Effector CD4-positive, alpha-beta T cell (primary cell): ENCODE measurements at regions not wholly inside any gene's neighbourhood (a gene's known extent, or its start where the extent isn't known, plus 50 kb on each side); places are given as distances from the start of the nearest gene placed in this dataset.

ENCODE experiments used
- DNase-seq: peaks from one replicate; pipeline ENCODE4 v3.0.0-alpha.2; 2020

DNA sequence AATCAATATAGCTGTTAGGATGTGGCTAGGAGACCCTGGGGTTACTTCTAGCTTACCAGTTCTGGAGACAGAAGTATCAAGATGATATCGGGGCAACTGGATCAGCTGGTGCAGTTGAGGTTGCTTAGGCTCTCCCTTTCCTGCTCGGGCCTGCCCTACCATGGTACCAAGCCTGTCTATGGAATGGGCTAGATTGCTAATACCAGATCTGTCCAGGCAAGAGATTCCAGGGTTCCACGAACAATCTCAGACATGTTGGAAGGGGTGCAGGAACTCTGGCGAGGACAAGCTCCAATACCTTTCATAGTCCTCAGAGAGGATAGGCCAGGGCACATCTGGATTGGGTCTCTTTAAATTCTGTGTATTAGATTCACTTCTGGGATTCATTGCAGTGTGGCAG, 53.8 kb downstream of the ADM start:
- DNase-seq: no peak

GRCh38 chr11:10359171-10359570, 54.3 kb downstream of the ADM start:
- DNase-seq: no peak

DNA sequence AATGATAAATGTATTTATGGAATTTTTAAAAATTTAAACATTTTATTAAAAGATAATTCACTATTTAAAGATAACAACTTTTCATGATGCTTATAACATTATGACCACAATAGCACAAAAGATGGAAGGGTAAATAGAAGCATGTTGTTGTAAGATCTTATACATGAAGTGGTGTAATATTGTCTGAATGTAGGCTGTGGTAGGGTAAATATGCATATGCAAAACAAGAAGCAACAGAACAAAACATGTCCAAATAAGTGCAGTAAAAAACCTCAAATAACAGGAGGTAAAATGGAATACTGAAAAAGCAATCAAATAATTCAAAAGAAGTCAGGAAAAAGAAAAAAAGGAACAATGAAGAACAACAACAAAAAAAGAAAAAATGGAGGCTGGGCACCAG, 56.0 kb downstream of the ADM start:
- no peak for DNase-seq

GRCh38 chr11:10365045-10365444, 60.2 kb downstream of the ADM start:
- DNase-seq: no peak

GRCh38 chr11:10366568-10367331, 61.9 kb downstream of the ADM start:
- DNase-seq: peak; percentile 6

- no peak for DNase-seq
Measured at GRCh38 chr11:10371926-10372641, 67.2 kb downstream of the ADM start.

DNA sequence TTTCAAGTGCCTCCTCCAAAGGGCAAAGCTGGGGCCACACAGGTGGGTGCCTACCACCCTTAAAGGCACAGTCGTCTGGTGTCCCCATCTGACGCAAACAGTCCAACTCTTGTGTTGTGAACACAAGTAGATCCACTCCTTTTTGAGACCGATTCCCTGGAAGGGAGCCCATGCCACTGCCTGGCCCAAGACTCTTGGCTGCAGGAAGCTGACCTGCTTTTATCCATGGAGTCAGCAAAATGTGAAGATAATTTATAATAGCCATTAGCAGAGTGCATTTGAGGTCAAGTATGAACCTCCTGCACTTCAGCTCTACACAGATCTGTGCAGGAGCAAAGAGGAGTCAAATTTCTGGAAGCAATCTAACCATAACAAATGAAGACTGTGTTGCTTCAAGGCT, 68.5 kb downstream of the ADM start:
- no peak for DNase-seq

GRCh38 chr11:10373929-10374328, 69.1 kb downstream of the ADM start:
- DNase-seq: no peak

DNA sequence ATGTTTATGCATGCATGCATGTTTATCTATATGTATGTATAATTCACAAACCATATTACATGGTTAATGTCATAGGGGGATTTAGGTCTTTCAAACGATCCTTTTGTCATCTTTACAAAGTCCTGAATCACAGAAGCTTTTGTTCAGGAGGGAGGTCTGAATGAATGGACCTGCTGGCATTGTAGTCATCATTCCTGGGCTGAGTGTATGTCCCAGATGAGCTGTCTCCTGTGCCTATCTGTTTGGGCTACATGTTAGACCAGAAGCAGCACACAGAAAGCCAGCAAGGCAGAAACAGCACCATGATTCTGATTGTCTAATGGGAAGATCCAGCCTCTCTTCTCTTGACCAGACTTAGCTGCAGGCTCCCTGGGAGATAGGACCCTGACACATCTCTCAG, 69.5 kb downstream of the ADM start:
- DNase-seq: no peak

- DNase-seq: no peak
Measured at GRCh38 chr11:10375280-10375971, 70.6 kb downstream of the ADM start.

DNA sequence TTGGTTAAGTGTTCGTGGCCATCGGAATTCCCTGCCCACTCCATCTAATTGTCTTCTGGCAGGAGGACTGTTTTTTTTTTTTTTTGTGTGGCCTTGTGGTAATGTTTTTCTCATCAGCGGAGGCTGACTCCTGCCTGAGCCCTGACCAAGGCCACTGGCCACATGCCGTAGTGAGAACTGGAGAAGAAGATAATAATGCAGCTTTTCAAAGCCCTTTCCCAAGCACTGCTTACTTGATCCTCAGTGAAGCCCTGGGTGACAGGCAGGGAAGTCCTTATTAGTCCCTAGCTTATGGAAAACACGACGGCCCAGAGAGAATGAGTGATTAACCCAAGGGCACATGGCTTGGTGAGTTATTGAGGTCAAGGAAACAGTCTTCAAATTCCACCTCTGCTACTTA, 71.2 kb downstream of the ADM start:
- DNase-seq: no peak

GRCh38 chr11:10377183-10377582, 72.3 kb downstream of the ADM start:
- no peak for DNase-seq

DNA sequence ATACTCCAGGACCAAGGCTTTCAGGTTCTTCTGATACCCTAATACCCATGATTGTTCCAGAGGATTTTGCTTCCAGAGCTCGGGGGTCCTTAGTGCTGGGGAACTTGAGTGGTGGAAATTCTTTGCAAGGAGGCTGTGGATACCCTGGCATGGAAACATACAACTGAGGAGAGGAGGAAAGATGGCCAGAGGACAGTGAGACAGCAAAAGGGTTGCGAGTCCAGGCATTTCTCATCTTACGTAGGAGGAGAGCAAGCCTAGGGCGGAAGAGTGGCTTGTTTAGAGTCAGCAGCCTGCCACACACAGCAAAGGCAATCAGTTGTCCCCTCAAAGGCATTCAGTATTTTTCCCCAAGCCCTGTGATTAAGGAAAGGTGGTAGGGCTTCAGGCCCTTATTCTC, 73.5 kb downstream of the ADM start:
- no peak for DNase-seq

GRCh38 chr11:10379022-10379421, 74.1 kb downstream of the ADM start:
- no peak for DNase-seq

- no peak for DNase-seq
Measured at GRCh38 chr11:10379426-10379825, 74.6 kb downstream of the ADM start.

DNA sequence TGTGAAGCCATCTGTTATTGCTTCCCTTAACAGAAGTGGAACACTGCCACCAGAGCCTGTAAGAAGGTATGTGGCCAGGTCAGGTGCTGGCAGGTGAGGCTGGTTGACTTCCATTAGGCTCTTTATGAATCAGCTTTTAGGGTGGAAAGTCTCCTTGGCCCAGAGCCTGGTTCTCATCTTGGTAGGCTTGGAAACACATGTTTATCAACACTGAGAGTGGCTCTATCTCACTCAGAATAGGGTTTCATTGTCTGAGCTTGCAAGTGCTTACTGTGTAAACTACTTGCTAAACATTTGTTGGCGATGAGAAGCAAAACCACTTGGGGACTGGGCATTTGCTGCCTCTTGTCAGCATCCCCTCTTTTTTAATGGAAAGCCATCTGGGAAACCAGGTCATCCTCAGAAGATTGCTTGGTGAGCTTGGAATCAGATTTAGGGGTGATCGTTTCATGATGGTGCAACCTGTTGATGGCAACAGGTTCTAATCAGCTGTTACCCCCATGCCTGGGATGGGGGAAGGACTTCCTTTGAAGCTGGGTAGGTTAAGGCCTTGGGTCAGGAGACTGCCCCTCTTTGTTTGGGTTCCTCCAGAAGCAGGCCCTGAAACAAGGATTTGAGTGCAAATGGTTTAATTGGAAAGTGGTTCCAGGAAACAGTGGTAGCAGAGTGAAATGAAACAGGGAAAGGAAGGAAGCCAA, 75.0 kb upstream of the AMPD3 start:
- DNase-seq: no peak

GRCh38 chr11:10380921-10381320, 74.1 kb upstream of the AMPD3 start:
- DNase-seq: no peak

GRCh38 chr11:10381736-10382135, 73.3 kb upstream of the AMPD3 start:
- DNase-seq: no peak

GRCh38 chr11:10382518-10382917, 72.5 kb upstream of the AMPD3 start:
- DNase-seq: no peak

DNA sequence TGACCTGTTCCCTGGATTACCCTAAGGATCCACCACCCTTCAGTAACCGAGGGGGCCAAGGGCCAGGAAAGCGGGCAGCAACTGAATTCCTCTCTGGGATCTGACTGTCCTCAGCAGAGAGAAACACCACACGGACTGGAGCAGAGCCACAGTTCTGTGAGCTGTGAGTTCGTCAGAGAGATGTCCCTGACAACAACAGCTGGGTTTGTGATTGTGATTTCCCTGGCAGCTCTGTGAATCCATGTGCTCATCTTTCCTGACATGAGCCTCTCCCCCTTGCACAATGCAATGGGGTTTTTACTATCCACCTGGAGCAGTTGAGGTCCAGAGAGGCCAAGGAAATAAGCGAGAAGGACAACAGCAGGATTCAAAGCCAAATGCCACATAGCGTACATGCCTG, 69.4 kb upstream of the AMPD3 start:
- DNase-seq: no peak

DNA sequence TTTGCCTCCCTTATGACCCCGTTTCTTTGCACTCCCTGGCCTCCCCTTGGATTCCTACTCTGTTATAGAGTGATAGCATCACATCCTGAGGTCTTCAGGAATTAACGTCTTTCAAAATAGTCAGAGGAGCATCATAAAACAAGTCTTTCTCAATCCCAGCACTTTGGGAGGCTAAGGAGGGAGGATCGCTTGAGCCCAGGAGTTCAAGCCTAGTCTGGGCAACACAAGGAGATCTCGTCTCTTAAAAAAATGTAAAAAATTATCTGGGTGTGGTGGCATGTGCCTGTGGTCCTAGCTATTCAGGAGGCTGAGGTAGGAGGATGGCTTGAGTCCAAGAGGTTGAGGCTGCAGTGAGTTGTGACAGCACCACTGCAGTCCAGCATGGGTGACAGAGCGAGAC, 68.7 kb upstream of the AMPD3 start:
- no peak for DNase-seq

GRCh38 chr11:10386861-10387205, 68.2 kb upstream of the AMPD3 start:
- no peak for DNase-seq
